Peyer's patch (tissue), 4 donors: ENCODE measurements at regions not wholly inside any gene's neighbourhood (a gene's known extent, or its start where the extent isn't known, plus 50 kb on each side); places are given as distances from the start of the nearest gene placed in this dataset.

Source experiments
- POLR2A ChIP-seq, 2 donors: fragments of 450-650 bp; IDR thresholded peaks; one replicate each; pipeline ENCODE4 v1.5.1; 2017; ENCODE audit warnings: antibody characterized with exemption in 2 of 2, mild to moderate bottlenecking in 2 of 2, moderate library complexity in 2 of 2
- TF ChIP-seq, protein P1 (sequence below), 6 experiments: fragments of 450-650 bp in 4 of 6; fragments of 200-600 bp in 2 of 6; sonication (generic) in 1 of 6; IDR thresholded peaks; one replicate each; pipeline ENCODE4 v1.5.1; 2017 to 2019; ENCODE audit warnings: antibody characterized with exemption in 6 of 6, mild to moderate bottlenecking in 3 of 6, moderate library complexity in 1 of 6

DNA sequence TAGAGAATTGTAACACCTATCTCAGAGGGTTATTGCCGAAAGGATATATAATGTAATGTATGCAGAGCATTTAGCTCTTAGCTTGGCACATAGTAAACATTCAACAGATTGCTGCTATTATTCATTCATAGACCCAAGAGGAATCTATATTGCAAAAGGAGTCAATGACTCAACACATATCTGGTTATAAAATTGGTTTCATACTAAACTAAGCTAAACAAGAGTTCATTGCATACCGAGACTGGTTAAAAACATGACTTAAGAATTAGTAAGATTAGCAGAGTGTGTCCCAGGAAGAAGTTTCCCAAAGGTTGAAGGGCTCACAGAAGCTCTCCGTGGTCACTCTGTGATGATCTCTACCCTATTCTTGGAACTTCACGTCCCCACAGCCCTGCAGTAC, 339.6 kb upstream of the CCNH start:
- no peak for TF ChIP-seq POLR2A (IDR thresholded peaks at IDR 0.05)
- TF ChIP-seq, protein P1, sequence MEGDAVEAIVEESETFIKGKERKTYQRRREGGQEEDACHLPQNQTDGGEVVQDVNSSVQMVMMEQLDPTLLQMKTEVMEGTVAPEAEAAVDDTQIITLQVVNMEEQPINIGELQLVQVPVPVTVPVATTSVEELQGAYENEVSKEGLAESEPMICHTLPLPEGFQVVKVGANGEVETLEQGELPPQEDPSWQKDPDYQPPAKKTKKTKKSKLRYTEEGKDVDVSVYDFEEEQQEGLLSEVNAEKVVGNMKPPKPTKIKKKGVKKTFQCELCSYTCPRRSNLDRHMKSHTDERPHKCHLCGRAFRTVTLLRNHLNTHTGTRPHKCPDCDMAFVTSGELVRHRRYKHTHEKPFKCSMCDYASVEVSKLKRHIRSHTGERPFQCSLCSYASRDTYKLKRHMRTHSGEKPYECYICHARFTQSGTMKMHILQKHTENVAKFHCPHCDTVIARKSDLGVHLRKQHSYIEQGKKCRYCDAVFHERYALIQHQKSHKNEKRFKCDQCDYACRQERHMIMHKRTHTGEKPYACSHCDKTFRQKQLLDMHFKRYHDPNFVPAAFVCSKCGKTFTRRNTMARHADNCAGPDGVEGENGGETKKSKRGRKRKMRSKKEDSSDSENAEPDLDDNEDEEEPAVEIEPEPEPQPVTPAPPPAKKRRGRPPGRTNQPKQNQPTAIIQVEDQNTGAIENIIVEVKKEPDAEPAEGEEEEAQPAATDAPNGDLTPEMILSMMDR (IDR thresholded peaks at IDR 0.05): no peak
